C1 segment of cervical spinal cord (tissue), 14 donors: ENCODE measurements at regions not wholly inside any gene's neighbourhood (a gene's known extent, or its start where the extent isn't known, plus 50 kb on each side); places are given as distances from the start of the nearest gene placed in this dataset.

Experiments used
- DNase-seq, 14 donors: peaks; one replicate each; lab custom pipeline; 2025; lab: John Stamatoyannopoulos, UW

- no peak for DNase-seq
Observed at GRCh38 chr6:92827104-92827503, 592.3 kb downstream of the EPHA7 start.

- DNase-seq = no peak
Observed at GRCh38 chr6:92826633-92827032, 592.7 kb downstream of the EPHA7 start.

- DNase-seq = no peak
Observed at GRCh38 chr6:92822222-92822621, 597.1 kb downstream of the EPHA7 start.

DNA sequence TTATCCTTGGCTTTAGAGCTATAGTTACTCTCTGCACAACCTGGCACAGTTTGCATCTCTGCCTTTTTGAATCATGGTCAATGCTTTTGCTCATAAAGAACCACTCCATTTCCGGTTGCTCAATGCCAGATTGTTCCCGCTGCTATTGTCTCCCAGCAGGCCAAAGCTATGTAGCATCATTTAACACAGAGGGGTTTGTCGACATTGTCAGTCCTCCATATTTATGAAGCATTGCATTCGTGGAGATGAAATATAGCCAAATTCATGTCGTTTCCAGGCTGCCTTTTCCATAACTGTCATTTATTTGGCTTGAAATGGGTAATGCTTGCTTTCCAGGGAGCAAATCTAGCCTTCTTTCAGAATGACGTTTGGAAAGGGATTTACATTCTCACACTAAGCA, 598.8 kb downstream of the EPHA7 start:
- peak in 1 of 14 donors; percentile 4 for DNase-seq

- no peak for DNase-seq
Observed at GRCh38 chr6:92810913-92811312, 608.4 kb downstream of the EPHA7 start.

- DNase-seq = no peak
Observed at GRCh38 chr6:92806254-92806653, 613.1 kb downstream of the EPHA7 start.

- no peak for DNase-seq
Observed at GRCh38 chr6:92791403-92791802, 628.0 kb downstream of the EPHA7 start.

DNA sequence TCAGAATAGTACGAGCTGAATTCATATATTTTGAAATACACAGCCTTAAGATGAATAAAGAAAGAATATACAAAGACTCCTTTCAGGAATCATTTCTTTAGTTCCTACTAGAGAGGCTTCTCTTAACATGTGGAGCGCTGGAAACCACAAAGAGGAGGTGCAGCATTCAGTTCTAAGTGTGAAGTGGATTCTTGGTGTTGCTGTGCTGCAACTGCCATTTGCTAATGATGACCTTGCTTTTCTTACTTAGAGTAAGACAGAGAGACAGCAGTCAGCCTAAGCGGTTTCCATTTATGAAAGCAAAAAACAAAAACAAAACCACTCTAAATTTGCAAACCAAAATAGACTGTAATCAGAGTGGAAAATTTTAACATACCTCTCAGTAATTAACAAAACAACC, 629.0 kb downstream of the EPHA7 start:
- DNase-seq = no peak

- DNase-seq = no peak
Observed at GRCh38 chr6:92784235-92784634, 635.1 kb downstream of the EPHA7 start.

DNA sequence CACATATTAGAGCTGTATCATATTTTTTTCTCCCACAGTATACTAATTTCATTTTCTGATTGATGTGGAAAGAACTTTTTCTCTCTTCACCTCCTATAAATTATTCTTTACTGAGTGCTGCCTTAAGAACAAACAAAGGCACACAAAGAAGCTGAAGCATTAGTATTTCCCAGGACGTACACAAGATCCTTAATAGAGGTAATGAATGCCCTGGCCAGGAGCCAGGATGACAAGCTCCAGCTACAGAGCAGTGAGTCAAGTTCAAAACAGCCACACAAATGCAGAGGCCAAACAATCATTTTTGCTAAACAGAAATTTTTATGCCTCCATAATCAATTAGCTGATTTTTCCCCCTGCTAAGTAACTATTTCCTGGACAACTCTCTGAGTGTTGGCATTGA, 639.6 kb downstream of the EPHA7 start:
- DNase-seq = no peak

DNA sequence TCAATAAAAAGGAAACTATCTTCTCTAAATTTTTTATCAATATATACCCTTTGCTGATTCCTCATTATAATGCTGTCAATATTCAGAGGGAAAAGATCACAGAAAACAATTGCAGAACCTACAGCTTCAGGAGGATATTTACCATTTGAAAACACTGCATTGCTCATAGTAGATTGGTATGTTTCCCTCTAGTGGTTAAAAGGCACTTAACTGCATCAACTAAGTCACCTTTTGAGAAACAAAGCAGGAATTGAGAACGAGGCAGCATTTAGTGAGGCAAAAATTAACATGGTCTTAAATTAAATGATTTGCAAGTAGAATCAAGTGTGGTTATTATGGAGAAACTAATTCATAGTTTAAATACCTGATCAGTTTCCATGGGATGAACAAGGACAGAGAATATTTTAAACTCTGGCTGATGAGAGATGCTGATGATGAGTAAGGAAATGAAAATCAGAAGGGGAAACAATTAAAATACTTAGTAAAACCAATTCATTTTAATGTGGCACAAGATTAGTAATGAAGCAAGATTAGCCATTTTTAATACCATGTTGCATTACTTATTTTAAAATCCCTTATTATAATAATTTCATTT, 642.1 kb downstream of the EPHA7 start:
- peak in 1 of 14 donors; percentile 1 for DNase-seq

GRCh38 chr6:92770540-92770939, 648.8 kb downstream of the EPHA7 start:
- no peak for DNase-seq

- DNase-seq = no peak
Observed at GRCh38 chr6:92767101-92767500, 652.3 kb downstream of the EPHA7 start.

GRCh38 chr6:92763680-92764079, 655.7 kb downstream of the EPHA7 start:
- no peak for DNase-seq

DNA sequence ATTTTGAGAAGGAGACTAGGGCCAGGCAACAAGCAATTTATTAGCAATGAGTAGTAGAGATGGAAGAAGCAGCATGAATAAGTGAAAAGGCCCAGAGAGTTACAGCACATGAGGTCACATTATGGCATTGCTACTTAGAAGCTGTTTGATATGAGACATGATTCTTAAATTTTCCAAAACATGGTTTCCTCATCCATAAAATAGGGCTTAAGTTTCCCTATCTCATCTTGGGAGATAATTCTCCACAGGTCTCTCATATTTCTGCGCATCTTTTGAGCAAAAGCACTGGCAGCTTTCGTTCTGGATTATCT, 656.1 kb downstream of the EPHA7 start:
- no peak for DNase-seq

- DNase-seq = no peak
Observed at GRCh38 chr6:92762443-92763273, 656.7 kb downstream of the EPHA7 start.

GRCh38 chr6:92759178-92759577, 660.2 kb downstream of the EPHA7 start:
- DNase-seq = no peak

DNA sequence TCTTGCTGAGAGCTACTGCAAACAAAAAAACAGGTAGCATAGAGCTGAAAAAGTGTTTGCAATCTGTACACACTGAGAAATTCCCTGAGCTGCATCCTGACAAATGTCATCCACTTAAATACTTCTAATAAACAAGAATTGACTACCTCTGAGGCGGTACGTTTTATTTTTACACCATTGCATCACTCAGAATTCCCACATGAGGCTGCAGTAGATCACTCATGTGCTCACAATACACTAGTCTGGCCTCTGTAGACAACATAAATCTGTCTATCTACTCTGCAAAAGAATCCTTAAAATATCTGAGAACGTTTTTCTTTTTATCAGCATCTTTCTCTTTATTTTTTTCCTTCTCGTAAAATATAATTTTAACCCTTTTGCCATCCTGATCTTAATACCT, 661.4 kb downstream of the EPHA7 start:
- no peak for DNase-seq

GRCh38 chr6:92756912-92757311, 662.4 kb downstream of the EPHA7 start:
- DNase-seq = no peak

DNA sequence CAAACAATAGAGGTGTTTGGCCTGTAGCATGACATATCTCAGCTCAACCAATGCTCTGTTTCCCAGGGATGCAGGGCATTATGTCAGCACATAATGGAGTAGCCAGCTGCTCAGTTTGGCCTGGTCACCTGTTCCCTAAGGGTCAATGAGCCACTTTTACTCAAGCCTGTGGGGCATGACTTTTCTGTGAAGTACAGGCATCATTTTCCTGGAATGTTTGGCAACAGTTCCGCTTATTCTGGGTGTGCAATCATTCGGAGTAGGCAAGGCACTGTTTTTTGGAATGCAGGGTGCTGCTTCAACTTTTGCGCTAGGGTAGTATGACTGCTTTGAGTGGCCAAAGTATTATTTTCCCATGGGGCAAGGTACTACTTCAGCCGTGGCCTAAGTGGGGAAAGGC, 665.4 kb downstream of the EPHA7 start:
- no peak for DNase-seq

DNA sequence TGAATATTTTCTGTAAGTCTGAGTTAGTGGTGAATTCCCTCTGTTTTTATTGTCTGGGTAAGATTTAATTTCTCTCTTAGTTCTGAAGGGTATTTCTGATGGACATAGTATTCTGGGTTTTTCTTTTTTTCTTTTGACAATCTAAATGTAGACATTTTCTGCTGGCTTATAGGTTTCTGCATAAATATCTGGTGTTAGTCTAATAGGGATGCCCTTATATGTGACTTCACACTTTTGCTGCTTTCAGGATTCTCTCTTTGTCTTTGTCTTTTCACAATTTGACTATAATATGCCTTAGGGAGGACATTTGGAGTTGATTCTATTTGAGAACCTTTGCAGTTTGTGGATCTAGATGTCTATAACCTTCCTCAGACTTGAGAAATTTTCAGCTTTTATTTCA, 667.2 kb downstream of the EPHA7 start:
- DNase-seq = no peak

DNA sequence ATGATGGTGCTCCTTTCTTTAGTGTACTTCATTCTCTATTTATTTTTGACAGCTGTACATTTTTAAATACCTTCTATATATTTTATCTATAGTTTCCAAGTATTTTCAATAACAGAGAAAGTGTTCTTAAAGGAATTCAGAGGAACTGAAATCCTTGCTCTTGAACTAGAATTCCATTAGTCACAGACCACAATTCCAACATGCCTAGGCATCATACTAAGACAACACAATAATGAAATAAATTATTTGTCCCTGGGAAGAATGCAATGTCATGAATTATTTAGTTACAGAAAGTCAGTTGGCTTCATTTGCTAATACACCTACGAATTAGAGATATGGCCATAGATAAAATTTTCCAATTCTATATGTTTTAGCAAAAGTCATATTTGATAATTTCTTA, 671.2 kb downstream of the EPHA7 start:
- DNase-seq = no peak

DNA sequence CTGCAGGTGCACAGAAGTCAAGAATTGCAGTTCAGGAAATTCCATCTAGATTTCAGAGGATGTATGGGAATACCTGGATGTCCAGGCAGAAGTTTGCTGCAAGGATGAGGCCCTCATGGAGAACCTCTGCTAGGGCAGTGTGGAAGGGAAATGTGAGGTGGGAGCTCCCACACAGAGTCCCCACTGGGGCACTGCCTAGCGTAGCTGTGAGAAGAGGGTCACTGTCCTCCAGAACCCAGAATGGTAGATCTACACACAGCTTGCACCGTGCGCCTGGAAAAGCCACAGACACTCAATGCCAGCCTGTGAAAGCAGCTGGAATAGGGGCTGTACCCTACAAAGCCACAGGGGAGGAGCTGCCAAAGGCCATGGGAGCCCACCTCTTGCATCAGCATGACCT, 681.4 kb downstream of the EPHA7 start:
- no peak for DNase-seq
